A549 (cell line): ENCODE measurements at regions not wholly inside any gene's neighbourhood (a gene's known extent, or its start where the extent isn't known, plus 50 kb on each side); places are given as distances from the start of the nearest gene placed in this dataset.

Source experiments
- ATAC-seq, 2 experiments: fragments of 200-7000 bp in 1 of 2; fragments of >200 bp in 1 of 2; cut with Nextera tagmentation in 1 of 2; cut with Tn5 transposase in 1 of 2; 3 replicates each; pipeline versions ENCODE4 v1.8.0 to v1.9.1; 2018 to 2020; ENCODE audit warnings: mild to moderate bottlenecking in 1 of 2, moderate library complexity in 1 of 2
- CTCF ChIA-PET: fragments of 300-600 bp; sonication (Branson Sonifier 250); formaldehyde crosslinking; extraction: SDS; loops from one replicate; lab custom pipeline; 2021; ENCODE audit warnings: antibody characterized with exemption, inconsistent platforms; lab: Yijun Ruan, JAX
- POLR2A ChIA-PET: fragments of 350-600 bp; formaldehyde crosslinking; extraction: SDS; loops from one replicate; lab custom pipeline; 2021; ENCODE audit warnings: antibody characterized with exemption, inconsistent platforms; lab: Yijun Ruan, JAX
- DNase-seq, 2 experiments: peaks; one replicate each; pipeline versions ENCODE4 v3.0.0 to v3.0.0-alpha.2; 2011 to 2016; ENCODE audit warnings: low read depth in 1 of 2, low spot score in 1 of 2
- FAIRE-seq: peaks from 2 replicates; lab custom pipeline; 2011; peaks lifted over from hg19 to GRCh38; lab: Jason Lieb, UNC
- H3K27ac ChIP-seq, 2 experiments: fragments of >200 bp; sonication (Bioruptor Twin); formaldehyde crosslinking; 3 replicates each; pipeline ENCODE4 v1.5.1; 2016 to 2017
- H3K4me1 ChIP-seq: fragments of >200 bp; sonication (Bioruptor Twin); formaldehyde crosslinking; 3 replicates; pipeline ENCODE4 v1.6.1; 2016
- H3K4me2 ChIP-seq: fragments of >200 bp; sonication (Bioruptor Twin); formaldehyde crosslinking; 3 replicates; pipeline ENCODE4 v1.6.1; 2016
- H3K4me3 ChIP-seq: fragments of >200 bp; sonication (Bioruptor Twin); formaldehyde crosslinking; 3 replicates; pipeline ENCODE4 v1.5.1; 2016
- H3K9me3 ChIP-seq: fragments of >200 bp; sonication (Bioruptor Twin); formaldehyde crosslinking; 3 replicates; pipeline ENCODE4 v1.6.1; 2016
- CBX8 ChIP-seq: fragments of 200-600 bp; sonication (generic); IDR thresholded peaks from 2 replicates; pipeline ENCODE4 v1.6.1; 2016
- CHD4 ChIP-seq: fragments of 200-600 bp; sonication (generic); IDR thresholded peaks from 2 replicates; pipeline ENCODE4 v1.6.1; 2016; ENCODE audit warnings: antibody characterized with exemption, mild to moderate bottlenecking, borderline replicate concordance
- EHMT2 ChIP-seq: fragments of 200-600 bp; sonication (generic); IDR thresholded peaks from 2 replicates; pipeline ENCODE4 v1.6.1; 2016; ENCODE audit warnings: antibody characterized with exemption, low read depth, mild to moderate bottlenecking, moderate library complexity
- ELK1 ChIP-seq: fragments of 150-350 bp; IDR thresholded peaks from 2 replicates; pipeline ENCODE4 v1.6.1; 2014; ENCODE audit warnings: low read depth, mild to moderate bottlenecking, low read length
- EP300 ChIP-seq, 2 experiments: fragments of >200 bp; sonication (Bioruptor Twin); formaldehyde crosslinking; IDR thresholded peaks; 2 replicates in 1 of 2; 3 replicates in 1 of 2; pipeline ENCODE4 v1.6.1; 2016 to 2017
- ESRRA ChIP-seq: fragments of 150-350 bp; IDR thresholded peaks from 2 replicates; pipeline ENCODE4 v1.6.1; 2014; ENCODE audit warnings: mild to moderate bottlenecking, low read length, borderline replicate concordance
- FOSL2 ChIP-seq, 2 experiments: fragments of 450-650 bp in 1 of 2; fragments of >200 bp in 1 of 2; sonication (Bioruptor Twin) in 1 of 2; formaldehyde crosslinking; IDR thresholded peaks; 2 replicates each; pipeline versions ENCODE4 v1.5.0 to v1.6.1; 2016 to 2020; ENCODE audit warnings: mild to moderate bottlenecking in 1 of 2, moderate library complexity in 1 of 2
- FOXS1 ChIP-seq: fragments of 250-450 bp; sonication (Bioruptor Pico); IDR thresholded peaks from 2 replicates; pipeline ENCODE4 v1.5.0; 2020; ENCODE audit warnings: mild to moderate bottlenecking, moderate library complexity
- HDAC2 ChIP-seq: fragments of 200-600 bp; sonication (generic); IDR thresholded peaks from 2 replicates; pipeline ENCODE4 v1.6.1; 2016
- JUN ChIP-seq, 2 experiments: fragments of >200 bp; sonication (Bioruptor Twin); formaldehyde crosslinking; IDR thresholded peaks; 2 replicates in 1 of 2; 3 replicates in 1 of 2; pipeline ENCODE4 v1.6.1; 2016 to 2017
- KDM1A ChIP-seq: fragments of 200-600 bp; sonication (generic); IDR thresholded peaks from 2 replicates; pipeline ENCODE4 v1.6.1; 2016; ENCODE audit warnings: low read depth, mild to moderate bottlenecking
- MYC ChIP-seq: IDR thresholded peaks from 2 replicates; pipeline ENCODE4 v1.6.1; 2012; ENCODE audit warnings: mild to moderate bottlenecking, inconsistent platforms, low read length, improper control_type of control experiment, borderline replicate concordance
- NFE2L2 ChIP-seq: fragments of 150-350 bp; conservative IDR thresholded peaks from 2 replicates; pipeline ENCODE4 v1.6.1; 2014; ENCODE audit warnings: low read length
- PHF8 ChIP-seq: fragments of 200-600 bp; sonication (generic); IDR thresholded peaks from 2 replicates; pipeline ENCODE4 v1.6.1; 2016; ENCODE audit warnings: low read depth, mild to moderate bottlenecking, antibody characterized with exemption, moderate library complexity, borderline replicate concordance
- POLR2A ChIP-seq: IDR thresholded peaks from 2 replicates; pipeline ENCODE4 v1.6.1; 2012; ENCODE audit warnings: mild to moderate bottlenecking, low read length
- POLR2AphosphoS2 ChIP-seq: conservative IDR thresholded peaks from 2 replicates; pipeline ENCODE4 v1.6.1; 2012; ENCODE audit warnings: low read length, improper control_type of control experiment, inconsistent platforms
- RAD21 ChIP-seq, 2 experiments: fragments of >200 bp in 1 of 2; sonication (Bioruptor Twin) in 1 of 2; formaldehyde crosslinking in 1 of 2; IDR thresholded peaks in 1 of 2; conservative IDR thresholded peaks in 1 of 2; 2 replicates in 1 of 2; 3 replicates in 1 of 2; pipeline ENCODE4 v1.6.1; 2012 to 2018; ENCODE audit warnings: inconsistent platforms in 1 of 2
- RCOR1 ChIP-seq: fragments of 150-350 bp; IDR thresholded peaks from 2 replicates; pipeline ENCODE4 v1.6.1; 2014; ENCODE audit warnings: antibody characterized with exemption, low read length, low read depth
- RNF2 ChIP-seq: fragments of 200-600 bp; sonication (generic); IDR thresholded peaks from 2 replicates; pipeline ENCODE4 v1.6.1; 2016; ENCODE audit warnings: low read depth, mild to moderate bottlenecking, antibody characterized with exemption, moderate library complexity, borderline replicate concordance
- SREBF2 ChIP-seq: fragments of 450-650 bp; IDR thresholded peaks from 2 replicates; pipeline ENCODE4 v1.6.1; 2014; ENCODE audit warnings: mild to moderate bottlenecking, moderate library complexity
- TFCP2L1 ChIP-seq: fragments of 250-450 bp; sonication (Bioruptor Pico); IDR thresholded peaks from 2 replicates; pipeline ENCODE4 v1.5.0; 2021; ENCODE audit warnings: mild to moderate bottlenecking
- USF2 ChIP-seq: fragments of 450-650 bp; IDR thresholded peaks from 2 replicates; pipeline ENCODE4 v1.6.1; 2014; ENCODE audit warnings: antibody characterized with exemption
- ZFP36 ChIP-seq: fragments of 450-650 bp; IDR thresholded peaks from 2 replicates; pipeline ENCODE4 v1.6.1; 2014; ENCODE audit warnings: borderline replicate concordance; ENCODE audit not compliant: partially characterized antibody
- ZNF302 ChIP-seq: fragments of 250-450 bp; sonication (Bioruptor Pico); IDR thresholded peaks from 2 replicates; pipeline ENCODE4 v1.9.0; 2021; ENCODE audit warnings: inconsistent platforms, mild to moderate bottlenecking, moderate library complexity
- ZSCAN20 ChIP-seq: fragments of 250-450 bp; sonication (Bioruptor Pico); IDR thresholded peaks from 2 replicates; pipeline ENCODE4 v1.8.0; 2022; ENCODE audit warnings: mild to moderate bottlenecking, moderate library complexity
- WGBS: methylation state at CpG from one replicate; pipeline ENCODE4 v1.1.6; 2017; ENCODE audit errors: missing lambda C conversion rate; 5-methylcytosine and 5-hydroxymethylcytosine counted together
- TF ChIP-seq, protein P1 (sequence below): IDR thresholded peaks from 2 replicates; pipeline ENCODE4 v1.6.1; 2012
- TF ChIP-seq, protein P2 (sequence below): fragments of >200 bp; sonication (Bioruptor Twin); formaldehyde crosslinking; IDR thresholded peaks from 3 replicates; pipeline ENCODE4 v1.6.1; 2016
- TF ChIP-seq, protein P3 (sequence below): fragments of 250-450 bp; sonication (Bioruptor Pico); IDR thresholded peaks from 2 replicates; pipeline ENCODE4 v1.5.0; 2020; ENCODE audit warnings: low read depth, mild to moderate bottlenecking, moderate library complexity

DNA sequence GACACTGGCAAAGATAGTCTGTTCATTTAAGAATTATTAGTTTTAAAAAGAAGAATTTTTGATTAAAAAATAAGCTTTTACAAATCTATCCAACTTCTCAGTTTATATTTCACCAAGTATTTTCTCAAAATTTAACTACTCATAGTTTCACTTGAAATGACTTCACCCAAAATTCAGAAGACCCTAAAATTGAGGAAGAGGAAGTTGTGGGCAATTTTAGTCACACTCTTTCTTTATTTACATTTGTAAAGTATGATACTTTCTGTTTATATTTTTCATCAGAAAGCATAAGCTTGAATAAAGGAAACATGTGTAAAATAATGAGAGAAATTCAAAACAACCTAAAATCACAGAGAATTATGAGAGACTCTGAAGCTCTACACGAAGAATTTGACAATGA lies 278.8 kb upstream of the MEIS1 start:
- Histone ChIP-seq H3K4me2 (no peak overlapping the region), H3K9me3 (peaks cover 7% of the 10 kb centered on the region), H3K4me3 (no peak overlapping the region), H3K27ac (no peak overlapping the region), H3K4me1 (no peaks in the 10 kb centered on the region)
- POLR2A ChIA-PET: no interaction called here
- CTCF ChIA-PET: no interaction called here
- FAIRE-seq (no peak), DNase-seq (no peak), ATAC-seq (no peak)
- WGBS: 3% methylated on average over 1 of the region's 1 CpG
- TF ChIP-seq JUN (IDR thresholded peaks at IDR 0.05): no peak
- no peak for TF ChIP-seq RAD21 (conservative IDR thresholded peaks at IDR 0.05 in 1 of 2, IDR thresholded peaks at IDR 0.05 in 1 of 2)
- no peak for TF ChIP-seq ZNF302 (CRISPR knock-in tag)
- no peak for TF ChIP-seq EP300 (IDR thresholded peaks at IDR 0.05)
- no peak for TF ChIP-seq USF2
- TF ChIP-seq SREBF2: no peak
- TF ChIP-seq NFE2L2: no peak
- TF ChIP-seq, protein P1, sequence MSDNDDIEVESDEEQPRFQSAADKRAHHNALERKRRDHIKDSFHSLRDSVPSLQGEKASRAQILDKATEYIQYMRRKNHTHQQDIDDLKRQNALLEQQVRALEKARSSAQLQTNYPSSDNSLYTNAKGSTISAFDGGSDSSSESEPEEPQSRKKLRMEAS: no peak
- TF ChIP-seq ZFP36: no peak
- no peak for TF ChIP-seq POLR2AphosphoS2
- no peak for TF ChIP-seq ZSCAN20
- no peak for TF ChIP-seq RCOR1
- TF ChIP-seq ELK1: no peak
- TF ChIP-seq MYC: no peak
- no peak for TF ChIP-seq EHMT2

DNA sequence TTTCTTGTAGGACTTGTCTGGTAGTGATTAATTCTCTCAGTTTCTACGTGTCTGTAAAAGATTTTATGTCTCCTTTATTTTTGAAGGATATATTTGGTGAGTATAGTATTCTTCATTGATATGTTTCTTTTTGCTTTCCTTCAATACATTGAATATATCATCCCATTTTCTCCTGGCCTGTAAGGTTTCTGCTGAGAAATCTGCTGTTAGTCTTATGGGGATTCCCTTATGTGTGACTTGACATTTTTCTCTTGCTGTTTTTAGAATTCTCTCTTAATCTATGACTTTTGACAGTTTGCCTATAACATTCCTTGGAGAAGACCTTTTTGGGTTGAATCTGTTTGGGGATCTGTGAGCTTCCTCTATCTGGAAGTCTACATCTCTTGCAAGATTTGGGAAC lies 281.0 kb upstream of the MEIS1 start:
- no peak for ATAC-seq
- CTCF ChIA-PET: no interaction called here
- H3K4me2 ChIP-seq: no peak overlapping the region

More for the DNA sequence above, 281.0 kb upstream of the MEIS1 start:
- POLR2A ChIA-PET: no interaction called here
- DNase-seq: no peak
- Histone ChIP-seq H3K9me3 (peaks cover 7% of the 10 kb centered on the region), H3K4me3 (no peak overlapping the region), H3K4me1 (no peaks in the 10 kb centered on the region), H3K27ac (no peak overlapping the region)
- 5% methylated on average over 1 of the region's 1 CpG for WGBS
- no peak for TF ChIP-seq TFCP2L1 (CRISPR knock-in tag)
- no peak for TF ChIP-seq ZNF302 (CRISPR knock-in tag)
- TF ChIP-seq HDAC2: no peak
- TF ChIP-seq RNF2: no peak
- no peak for TF ChIP-seq ESRRA
- TF ChIP-seq PHF8: no peak
- TF ChIP-seq FOXS1 (CRISPR knock-in tag): no peak
- TF ChIP-seq POLR2A: no peak
- TF ChIP-seq, protein P2, sequence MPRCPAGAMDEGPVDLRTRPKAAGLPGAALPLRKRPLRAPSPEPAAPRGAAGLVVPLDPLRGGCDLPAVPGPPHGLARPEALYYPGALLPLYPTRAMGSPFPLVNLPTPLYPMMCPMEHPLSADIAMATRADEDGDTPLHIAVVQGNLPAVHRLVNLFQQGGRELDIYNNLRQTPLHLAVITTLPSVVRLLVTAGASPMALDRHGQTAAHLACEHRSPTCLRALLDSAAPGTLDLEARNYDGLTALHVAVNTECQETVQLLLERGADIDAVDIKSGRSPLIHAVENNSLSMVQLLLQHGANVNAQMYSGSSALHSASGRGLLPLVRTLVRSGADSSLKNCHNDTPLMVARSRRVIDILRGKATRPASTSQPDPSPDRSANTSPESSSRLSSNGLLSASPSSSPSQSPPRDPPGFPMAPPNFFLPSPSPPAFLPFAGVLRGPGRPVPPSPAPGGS: no peak
- TF ChIP-seq CHD4: no peak
- TF ChIP-seq CBX8: no peak
- TF ChIP-seq KDM1A: no peak
- no peak for TF ChIP-seq EP300 (IDR thresholded peaks at IDR 0.05)
- TF ChIP-seq FOSL2 (IDR thresholded peaks at IDR 0.05): no peak
- no peak for TF ChIP-seq FOSL2 (CRISPR knock-in tag; IDR thresholded peaks at IDR 0.05)
- no peak for TF ChIP-seq RAD21 (conservative IDR thresholded peaks at IDR 0.05 in 1 of 2, IDR thresholded peaks at IDR 0.05 in 1 of 2)
- TF ChIP-seq RCOR1: no peak
- TF ChIP-seq, protein P3, sequence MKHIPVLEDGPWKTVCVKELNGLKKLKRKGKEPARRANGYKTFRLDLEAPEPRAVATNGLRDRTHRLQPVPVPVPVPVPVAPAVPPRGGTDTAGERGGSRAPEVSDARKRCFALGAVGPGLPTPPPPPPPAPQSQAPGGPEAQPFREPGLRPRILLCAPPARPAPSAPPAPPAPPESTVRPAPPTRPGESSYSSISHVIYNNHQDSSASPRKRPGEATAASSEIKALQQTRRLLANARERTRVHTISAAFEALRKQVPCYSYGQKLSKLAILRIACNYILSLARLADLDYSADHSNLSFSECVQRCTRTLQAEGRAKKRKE (CRISPR knock-in tag): no peak
- FAIRE-seq: no peak
